Dendritic cell treated with granulocyte-macrophage colony-stimulating factor and Interleukin-4, amounts not matched to agents 40 ng/mL and 50 ng/mL, for 4 days (primary cell): ENCODE measurements at regions not wholly inside any gene's neighbourhood (a gene's known extent, or its start where the extent isn't known, plus 50 kb on each side); places are given as distances from the start of the nearest gene placed in this dataset.

Source experiments
- H3K27ac Mint-ChIP-seq: one replicate; pipeline ENCODE4 v1.8.0; 2022; ENCODE audit warnings: mild to moderate bottlenecking, mixed read lengths
- H3K27me3 Mint-ChIP-seq: one replicate; pipeline ENCODE4 v1.8.0; 2022; ENCODE audit warnings: mild to moderate bottlenecking, mixed read lengths
- H3K36me3 Mint-ChIP-seq: one replicate; pipeline ENCODE4 v1.8.0; 2022; ENCODE audit warnings: low read depth, mixed read lengths
- H3K4me1 Mint-ChIP-seq: one replicate; pipeline ENCODE4 v1.8.0; 2022; ENCODE audit warnings: low read depth, mixed read lengths
- H3K4me3 Mint-ChIP-seq: one replicate; pipeline ENCODE4 v1.8.0; 2022; ENCODE audit warnings: mild to moderate bottlenecking, moderate library complexity, mixed read lengths
- H3K9me3 Mint-ChIP-seq: one replicate; pipeline ENCODE4 v1.8.0; 2022; ENCODE audit warnings: mixed read lengths
- intact Hi-C: fragments of 100-400 bp; cut with micrococcal nuclease; formaldehyde crosslinking; loops from one replicate; pipeline ENCODE4 v1.15.0; 2022

GRCh38 chr11:112783945-112784322, 177.3 kb upstream of the NCAM1 start:
- no peaks in the 10 kb centered on the region for H3K4me1 Mint-ChIP-seq
- no peaks in the 10 kb centered on the region for H3K9me3 Mint-ChIP-seq
- no peaks in the 10 kb centered on the region for H3K36me3 Mint-ChIP-seq
- no peak overlapping the region for H3K4me3 Mint-ChIP-seq
- intact Hi-C loops: no loop called here
- H3K27me3 Mint-ChIP-seq: peaks cover 3% of the 10 kb centered on the region
- no peak overlapping the region for H3K27ac Mint-ChIP-seq

- H3K27me3 Mint-ChIP-seq: peaks cover 3% of the 10 kb centered on the region
- no peak overlapping the region for H3K4me3 Mint-ChIP-seq
- H3K9me3 Mint-ChIP-seq: no peaks in the 10 kb centered on the region
These were observed 176.7 kb upstream of the NCAM1 start for GRCh38 chr11:112784323-112785073.

GRCh38 chr11:112785149-112785548, 176.1 kb upstream of the NCAM1 start:
- Mint-ChIP-seq H3K27me3 (peaks cover 3% of the 10 kb centered on the region), H3K4me3 (no peak overlapping the region), H3K9me3 (no peaks in the 10 kb centered on the region), H3K27ac (no peak overlapping the region), H3K36me3 (no peaks in the 10 kb centered on the region), H3K4me1 (no peaks in the 10 kb centered on the region)
- intact Hi-C loops: no loop called here

More at GRCh38 chr11:112784323-112785073, 176.7 kb upstream of the NCAM1 start:
- Mint-ChIP-seq H3K27ac (no peak overlapping the region), H3K4me1 (no peaks in the 10 kb centered on the region), H3K36me3 (no peaks in the 10 kb centered on the region)
- intact Hi-C loops: no loop called here

- H3K4me3 Mint-ChIP-seq: no peak overlapping the region
- H3K9me3 Mint-ChIP-seq: no peaks in the 10 kb centered on the region
- no peaks in the 10 kb centered on the region for H3K4me1 Mint-ChIP-seq
- peaks cover 1% of the 10 kb centered on the region for H3K27me3 Mint-ChIP-seq
- H3K27ac Mint-ChIP-seq: no peak overlapping the region
- no peaks in the 10 kb centered on the region for H3K36me3 Mint-ChIP-seq
- intact Hi-C loops: no loop called here
These were observed 175.5 kb upstream of the NCAM1 start for GRCh38 chr11:112785719-112786118.

GRCh38 chr11:112786196-112786595, 175.0 kb upstream of the NCAM1 start:
- no peak overlapping the region for H3K27ac Mint-ChIP-seq
- no peaks in the 10 kb centered on the region for H3K4me1 Mint-ChIP-seq
- no peak overlapping the region for H3K4me3 Mint-ChIP-seq
- peaks cover 1% of the 10 kb centered on the region for H3K27me3 Mint-ChIP-seq
- no peaks in the 10 kb centered on the region for H3K9me3 Mint-ChIP-seq
- intact Hi-C loops: no loop called here
- no peaks in the 10 kb centered on the region for H3K36me3 Mint-ChIP-seq

GRCh38 chr11:112786886-112787530, 174.2 kb upstream of the NCAM1 start:
- H3K4me3 Mint-ChIP-seq: no peak overlapping the region
- intact Hi-C loops: no loop called here
- H3K9me3 Mint-ChIP-seq: no peaks in the 10 kb centered on the region
- no peaks in the 10 kb centered on the region for H3K4me1 Mint-ChIP-seq
- peaks cover 1% of the 10 kb centered on the region for H3K27me3 Mint-ChIP-seq
- H3K27ac Mint-ChIP-seq: no peak overlapping the region
- H3K36me3 Mint-ChIP-seq: no peaks in the 10 kb centered on the region

GRCh38 chr11:112789481-112789880, 171.7 kb upstream of the NCAM1 start:
- no peak overlapping the region for H3K4me3 Mint-ChIP-seq
- H3K4me1 Mint-ChIP-seq: no peaks in the 10 kb centered on the region
- intact Hi-C loops: no loop called here

GRCh38 chr11:112790286-112790685, 170.9 kb upstream of the NCAM1 start:
- Mint-ChIP-seq H3K4me3 (no peak overlapping the region), H3K9me3 (no peaks in the 10 kb centered on the region), H3K27ac (no peak overlapping the region)

More at GRCh38 chr11:112789481-112789880, 171.7 kb upstream of the NCAM1 start:
- Mint-ChIP-seq H3K27ac (no peak overlapping the region), H3K36me3 (no peaks in the 10 kb centered on the region), H3K27me3 (peaks cover 1% of the 10 kb centered on the region), H3K9me3 (no peaks in the 10 kb centered on the region)

GRCh38 chr11:112792070-112792469, 169.2 kb upstream of the NCAM1 start:
- Mint-ChIP-seq H3K36me3 (no peaks in the 10 kb centered on the region), H3K4me1 (no peaks in the 10 kb centered on the region)
- intact Hi-C loops: no loop called here

More at GRCh38 chr11:112790286-112790685, 170.9 kb upstream of the NCAM1 start:
- Mint-ChIP-seq H3K4me1 (no peaks in the 10 kb centered on the region), H3K27me3 (no peaks in the 10 kb centered on the region), H3K36me3 (no peaks in the 10 kb centered on the region)
- intact Hi-C loops: no loop called here

GRCh38 chr11:112793416-112793815, 167.8 kb upstream of the NCAM1 start:
- H3K36me3 Mint-ChIP-seq: no peaks in the 10 kb centered on the region
- intact Hi-C loops: no loop called here
- H3K4me1 Mint-ChIP-seq: peaks cover 6% of the 10 kb centered on the region
- H3K27ac Mint-ChIP-seq: no peak overlapping the region
- H3K9me3 Mint-ChIP-seq: no peaks in the 10 kb centered on the region
- no peak overlapping the region for H3K4me3 Mint-ChIP-seq
- no peaks in the 10 kb centered on the region for H3K27me3 Mint-ChIP-seq

More at GRCh38 chr11:112792070-112792469, 169.2 kb upstream of the NCAM1 start:
- Mint-ChIP-seq H3K27ac (no peak overlapping the region), H3K27me3 (no peaks in the 10 kb centered on the region), H3K9me3 (no peaks in the 10 kb centered on the region), H3K4me3 (no peak overlapping the region)

GRCh38 chr11:112794331-112794846, 166.8 kb upstream of the NCAM1 start:
- peaks cover 6% of the 10 kb centered on the region for H3K4me1 Mint-ChIP-seq
- intact Hi-C loops: no loop called here
- H3K27me3 Mint-ChIP-seq: no peaks in the 10 kb centered on the region
- no peak overlapping the region for H3K4me3 Mint-ChIP-seq
- H3K27ac Mint-ChIP-seq: no peak overlapping the region
- no peaks in the 10 kb centered on the region for H3K9me3 Mint-ChIP-seq
- H3K36me3 Mint-ChIP-seq: no peaks in the 10 kb centered on the region

- Mint-ChIP-seq H3K4me1 (peaks cover 6% of the 10 kb centered on the region), H3K27ac (no peak overlapping the region), H3K36me3 (no peaks in the 10 kb centered on the region), H3K9me3 (no peaks in the 10 kb centered on the region), H3K4me3 (no peak overlapping the region), H3K27me3 (no peaks in the 10 kb centered on the region)
- intact Hi-C loops: loop anchor here (1.0 kb wide), 1 partner anchor 207 kb away; no protein-coding TSS in a partner anchor
These were observed 165.9 kb upstream of the NCAM1 start for GRCh38 chr11:112795142-112795815.

GRCh38 chr11:112795911-112796649, 165.1 kb upstream of the NCAM1 start:
- intact Hi-C loops: loop anchor here (1.0 kb wide), 1 partner anchor 208 kb away; no protein-coding TSS in a partner anchor
- H3K4me1 Mint-ChIP-seq: peaks cover 6% of the 10 kb centered on the region
- H3K27me3 Mint-ChIP-seq: no peaks in the 10 kb centered on the region
- H3K4me3 Mint-ChIP-seq: no peak overlapping the region
- no peaks in the 10 kb centered on the region for H3K36me3 Mint-ChIP-seq
- no peak overlapping the region for H3K27ac Mint-ChIP-seq
- no peaks in the 10 kb centered on the region for H3K9me3 Mint-ChIP-seq
